ENCODE measurements at regions not wholly inside any gene's neighbourhood (a gene's known extent, or its start where the extent isn't known, plus 50 kb on each side); places are given as distances from the start of the nearest gene placed in this dataset.

DNA sequence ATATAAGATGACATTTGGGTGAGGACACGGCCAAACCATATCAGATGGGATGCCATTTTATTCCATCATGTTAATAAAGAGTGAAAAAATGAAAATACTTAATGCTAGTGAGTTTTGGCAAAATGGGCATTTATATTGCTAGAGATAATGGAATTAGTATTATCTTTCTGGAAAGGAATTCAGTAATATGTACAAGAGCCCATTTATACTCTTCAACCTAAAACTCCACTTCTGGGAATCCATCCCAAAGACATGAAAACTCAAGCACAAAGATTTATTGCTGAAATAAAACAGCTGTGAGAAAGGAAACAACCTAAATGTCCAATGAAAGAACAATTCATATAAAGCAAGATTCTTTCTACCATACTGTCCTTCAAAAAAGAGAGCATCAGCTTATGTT, 96.0 kb upstream of the TMEM168 start:
- ChIA-PET POLR2A (no interaction called here), CTCF (interaction anchor here (1.0 kb wide), 1 partner anchor 9 kb away, joined by 3 read pairs; no protein-coding TSS in a partner anchor)
- DNase-seq: no peak
- Histone ChIP-seq H3K27me3 (replicated peaks in 2 of 5; ENCODE audit: control insufficient read depth in 4 of 5, insufficient read depth in 5 of 5, low read length in 4 of 5) (no peaks in the 10 kb centered on the region), H3K9me3 (ENCODE audit: control extremely low read depth in 1 of 5, control insufficient read depth in 4 of 5, insufficient read depth in 2 of 5, low read depth in 1 of 5, low read length in 4 of 5) (peaks cover 0 to 10% (median 0%) of the 10 kb centered on the region in 5 experiments), H3K27ac (ENCODE audit: insufficient read depth in 1 of 2, low read depth in 1 of 2, low read length in 2 of 2, poor library complexity in 1 of 2, severe bottlenecking in 2 of 2) (no peak overlapping the region), H3K36me3 (ENCODE audit: control insufficient read depth in 4 of 4, insufficient read depth in 4 of 4, low read length in 3 of 4) (peaks cover 0 to 7% (median 0%) of the 10 kb centered on the region in 4 experiments), H3K4me1 (ENCODE audit: control extremely low read depth in 1 of 4, control insufficient read depth in 4 of 4, insufficient read depth in 4 of 4, low read length in 3 of 4) (peaks cover 3 to 40% (median 26%) of the 10 kb centered on the region in 4 experiments), H3K4me3 (ENCODE audit: control insufficient read depth in 1 of 7, extremely low read depth in 1 of 7, insufficient read depth in 4 of 7, low read depth in 2 of 7, low read length in 6 of 7) (no peak overlapping the region)
- 100% methylated on average over 1 of the region's 1 CpG for WGBS (ENCODE audit: insufficient coverage)

DNA sequence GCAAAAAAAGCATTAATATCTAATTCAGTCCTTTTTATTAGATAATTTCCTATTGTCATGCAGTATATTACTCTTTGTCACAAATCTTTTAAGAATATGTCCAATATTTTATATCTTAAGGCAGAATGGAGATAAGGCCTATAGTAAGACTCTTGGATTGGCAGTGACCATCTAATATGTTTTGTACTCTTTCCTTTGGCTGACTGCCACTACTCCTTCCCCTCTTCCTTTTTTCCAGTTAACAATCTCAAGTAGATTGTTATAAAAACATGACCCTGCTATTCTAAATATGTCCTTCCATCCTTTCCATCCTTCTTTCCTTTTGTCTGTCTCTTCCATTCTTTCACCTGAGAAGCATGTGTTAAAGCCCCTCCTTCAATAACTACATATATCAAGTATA, 92.8 kb upstream of the TMEM168 start:
- Histone ChIP-seq H3K4me3 (ENCODE audit: control insufficient read depth in 1 of 7, extremely low read depth in 1 of 7, insufficient read depth in 4 of 7, low read depth in 2 of 7, low read length in 6 of 7) (no peak overlapping the region), H3K9me3 (ENCODE audit: control extremely low read depth in 1 of 5, control insufficient read depth in 4 of 5, insufficient read depth in 2 of 5, low read depth in 1 of 5, low read length in 4 of 5) (peaks cover 0 to 11% (median 0%) of the 10 kb centered on the region in 5 experiments), H3K27me3 (replicated peaks in 2 of 5; ENCODE audit: control insufficient read depth in 4 of 5, insufficient read depth in 5 of 5, low read length in 4 of 5) (no peaks in the 10 kb centered on the region), H3K36me3 (ENCODE audit: control insufficient read depth in 4 of 4, insufficient read depth in 4 of 4, low read length in 3 of 4) (peaks cover 0 to 7% (median 0%) of the 10 kb centered on the region in 4 experiments), H3K27ac (ENCODE audit: insufficient read depth in 1 of 2, low read depth in 1 of 2, low read length in 2 of 2, poor library complexity in 1 of 2, severe bottlenecking in 2 of 2) (no peak overlapping the region), H3K4me1 (ENCODE audit: control extremely low read depth in 1 of 4, control insufficient read depth in 4 of 4, insufficient read depth in 4 of 4, low read length in 3 of 4) (peaks cover 3 to 36% (median 18%) of the 10 kb centered on the region in 4 experiments)
- ChIA-PET POLR2A (no interaction called here), CTCF (interaction anchor here (1.1 kb wide), 1 partner anchor 16 kb away, joined by 4 read pairs; no protein-coding TSS in a partner anchor)
- DNase-seq: peak in 2 of 3 donors; percentile 24 to 35

DNA sequence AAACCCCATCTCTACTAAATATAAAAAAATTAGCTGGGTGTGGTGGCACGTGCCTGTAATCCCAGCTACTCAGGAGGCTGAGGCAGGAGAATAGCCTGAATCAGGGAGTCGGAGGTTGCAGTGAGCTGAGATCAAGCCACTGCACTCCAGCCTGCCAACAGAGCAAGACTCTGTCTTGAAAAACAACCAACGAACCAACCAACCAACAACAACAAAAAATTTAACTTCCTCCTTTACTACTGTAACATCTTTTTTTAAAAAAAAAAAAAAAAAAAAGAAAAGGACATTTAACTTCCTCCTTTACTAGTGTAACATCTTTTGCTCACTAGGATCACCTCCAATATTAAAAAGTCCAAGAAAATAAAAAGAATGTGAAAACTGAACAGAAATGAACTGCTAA, 92.3 kb upstream of the TMEM168 start:
- peaks cover 3 to 34% (median 19%) of the 10 kb centered on the region in 4 experiments for H3K4me1 ChIP-seq (ENCODE audit: control extremely low read depth in 1 of 4, control insufficient read depth in 4 of 4, insufficient read depth in 4 of 4, low read length in 3 of 4)
- no peak overlapping the region for H3K27ac ChIP-seq (ENCODE audit: insufficient read depth in 1 of 2, low read depth in 1 of 2, low read length in 2 of 2, poor library complexity in 1 of 2, severe bottlenecking in 2 of 2)
- H3K9me3 ChIP-seq (ENCODE audit: control extremely low read depth in 1 of 5, control insufficient read depth in 4 of 5, insufficient read depth in 2 of 5, low read depth in 1 of 5, low read length in 4 of 5): peaks cover 1 to 11% (median 3%) of the 10 kb centered on the region in 5 experiments
- POLR2A ChIA-PET: no interaction called here
- CTCF ChIA-PET: interaction anchor here (1.1 to 1.6 kb wide), 2 partner anchors 17 to 20 kb away, joined by 3 to 4 read pairs; no protein-coding TSS in a partner anchor
- peaks cover 0 to 7% (median 4%) of the 10 kb centered on the region in 4 experiments for H3K36me3 ChIP-seq (ENCODE audit: control insufficient read depth in 4 of 4, insufficient read depth in 4 of 4, low read length in 3 of 4)
- no peaks in the 10 kb centered on the region for H3K27me3 ChIP-seq (replicated peaks in 2 of 5; ENCODE audit: control insufficient read depth in 4 of 5, insufficient read depth in 5 of 5, low read length in 4 of 5)
- no peak overlapping the region for H3K4me3 ChIP-seq (ENCODE audit: control insufficient read depth in 1 of 7, extremely low read depth in 1 of 7, insufficient read depth in 4 of 7, low read depth in 2 of 7, low read length in 6 of 7)
- WGBS (ENCODE audit: insufficient coverage): no CpG with 5 or more reads among the region's 3 CpGs
- peak; percentile 32 to 84 (median 77) for DNase-seq

DNA sequence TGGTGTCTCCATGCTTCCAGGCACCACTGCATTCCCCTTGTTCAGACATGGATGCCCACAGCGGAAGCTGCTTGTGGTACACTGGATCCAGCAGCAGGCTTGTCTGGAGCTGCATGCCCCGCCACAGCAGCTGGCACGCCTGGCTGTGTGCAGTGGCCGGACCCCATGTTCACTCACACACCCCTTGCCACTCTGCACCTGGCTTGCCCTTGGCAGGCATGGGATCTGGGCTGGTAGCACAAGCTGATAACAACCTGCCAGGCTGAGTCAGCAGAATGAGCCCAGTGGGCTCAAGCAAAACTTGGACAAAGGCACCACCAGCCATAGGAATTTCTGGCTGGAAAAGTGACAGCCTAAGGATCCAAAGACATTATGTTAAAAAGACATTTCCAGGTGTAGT, 91.8 kb upstream of the TMEM168 start:
- peaks cover 1 to 11% (median 3%) of the 10 kb centered on the region in 5 experiments for H3K9me3 ChIP-seq (ENCODE audit: control extremely low read depth in 1 of 5, control insufficient read depth in 4 of 5, insufficient read depth in 2 of 5, low read depth in 1 of 5, low read length in 4 of 5)
- POLR2A ChIA-PET: no interaction called here
- no CpG with 5 or more reads among the region's 4 CpGs for WGBS (ENCODE audit: insufficient coverage)
- H3K27ac ChIP-seq (ENCODE audit: insufficient read depth in 1 of 2, low read depth in 1 of 2, low read length in 2 of 2, poor library complexity in 1 of 2, severe bottlenecking in 2 of 2): peak overlapping the region in 1 of 2 experiments; percentile 37
- CTCF ChIA-PET: interaction anchor here (1.1 to 1.6 kb wide), 4 partner anchors 11 to 91 kb away, joined by 3 to 4 read pairs (median 3); partner anchors contain the start of gene TMEM168
- peak overlapping the region in 1 of 7 experiments; percentile 40 for H3K4me3 ChIP-seq (ENCODE audit: control insufficient read depth in 1 of 7, extremely low read depth in 1 of 7, insufficient read depth in 4 of 7, low read depth in 2 of 7, low read length in 6 of 7)
- peaks cover 0 to 29% (median 17%) of the 10 kb centered on the region in 4 experiments for H3K4me1 ChIP-seq (ENCODE audit: control extremely low read depth in 1 of 4, control insufficient read depth in 4 of 4, insufficient read depth in 4 of 4, low read length in 3 of 4)
- H3K36me3 ChIP-seq (ENCODE audit: control insufficient read depth in 4 of 4, insufficient read depth in 4 of 4, low read length in 3 of 4): peaks cover 0 to 7% (median 5%) of the 10 kb centered on the region in 4 experiments
- H3K27me3 ChIP-seq (replicated peaks in 2 of 5; ENCODE audit: control insufficient read depth in 4 of 5, insufficient read depth in 5 of 5, low read length in 4 of 5): no peaks in the 10 kb centered on the region
- DNase-seq: peak in 2 of 3 donors; percentile 19 to 43

DNA sequence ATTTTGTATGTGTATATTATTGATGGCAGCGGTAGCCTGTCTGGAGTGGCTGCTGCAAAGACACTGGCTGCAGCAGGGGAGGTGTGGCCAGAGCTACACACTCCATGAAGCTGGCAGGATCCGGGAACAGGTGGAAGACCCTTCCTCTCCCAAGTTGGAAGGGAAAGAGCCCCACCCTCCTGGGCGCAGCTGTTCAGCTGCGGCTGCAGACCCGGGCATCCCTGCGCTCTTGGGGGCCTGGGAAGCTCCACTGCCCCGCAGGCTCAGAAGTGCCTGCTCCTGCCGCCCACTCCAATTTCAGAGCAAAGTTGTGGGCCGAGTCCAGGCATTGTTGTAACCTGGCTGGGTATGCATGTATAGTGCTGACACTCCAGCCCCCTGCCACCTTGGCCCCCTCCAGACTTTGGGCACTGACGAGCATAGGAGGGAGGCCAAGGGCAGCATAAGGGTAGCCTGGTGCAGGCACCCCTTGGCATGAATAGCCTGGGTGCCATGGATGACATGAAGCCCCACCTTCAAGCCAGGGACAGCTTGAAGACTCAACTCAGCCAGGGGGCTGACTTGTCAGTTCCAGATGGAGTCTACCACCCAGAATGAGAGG, 90.7 kb upstream of the TMEM168 start:
- H3K27ac ChIP-seq (ENCODE audit: insufficient read depth in 1 of 2, low read depth in 1 of 2, low read length in 2 of 2, poor library complexity in 1 of 2, severe bottlenecking in 2 of 2): no peak overlapping the region
- over 99% methylated on average over 9 of the region's 10 CpGs for WGBS (ENCODE audit: insufficient coverage)
- H3K4me3 ChIP-seq (ENCODE audit: control insufficient read depth in 1 of 7, extremely low read depth in 1 of 7, insufficient read depth in 4 of 7, low read depth in 2 of 7, low read length in 6 of 7): no peak overlapping the region
- POLR2A ChIA-PET: no interaction called here
- CTCF ChIA-PET: interaction anchor here (1.1 to 1.6 kb wide), 3 partner anchors 10 to 90 kb away, joined by 3 read pairs; partner anchors contain the start of gene TMEM168
- H3K9me3 ChIP-seq (ENCODE audit: control extremely low read depth in 1 of 5, control insufficient read depth in 4 of 5, insufficient read depth in 2 of 5, low read depth in 1 of 5, low read length in 4 of 5): peaks cover 1 to 11% (median 3%) of the 10 kb centered on the region in 5 experiments
- peaks cover 0 to 7% (median 5%) of the 10 kb centered on the region in 4 experiments for H3K36me3 ChIP-seq (ENCODE audit: control insufficient read depth in 4 of 4, insufficient read depth in 4 of 4, low read length in 3 of 4)
- H3K4me1 ChIP-seq (ENCODE audit: control extremely low read depth in 1 of 4, control insufficient read depth in 4 of 4, insufficient read depth in 4 of 4, low read length in 3 of 4): peaks cover 0 to 22% (median 11%) of the 10 kb centered on the region in 4 experiments
- no peaks in the 10 kb centered on the region for H3K27me3 ChIP-seq (replicated peaks in 2 of 5; ENCODE audit: control insufficient read depth in 4 of 5, insufficient read depth in 5 of 5, low read length in 4 of 5)
- no peak for DNase-seq

DNA sequence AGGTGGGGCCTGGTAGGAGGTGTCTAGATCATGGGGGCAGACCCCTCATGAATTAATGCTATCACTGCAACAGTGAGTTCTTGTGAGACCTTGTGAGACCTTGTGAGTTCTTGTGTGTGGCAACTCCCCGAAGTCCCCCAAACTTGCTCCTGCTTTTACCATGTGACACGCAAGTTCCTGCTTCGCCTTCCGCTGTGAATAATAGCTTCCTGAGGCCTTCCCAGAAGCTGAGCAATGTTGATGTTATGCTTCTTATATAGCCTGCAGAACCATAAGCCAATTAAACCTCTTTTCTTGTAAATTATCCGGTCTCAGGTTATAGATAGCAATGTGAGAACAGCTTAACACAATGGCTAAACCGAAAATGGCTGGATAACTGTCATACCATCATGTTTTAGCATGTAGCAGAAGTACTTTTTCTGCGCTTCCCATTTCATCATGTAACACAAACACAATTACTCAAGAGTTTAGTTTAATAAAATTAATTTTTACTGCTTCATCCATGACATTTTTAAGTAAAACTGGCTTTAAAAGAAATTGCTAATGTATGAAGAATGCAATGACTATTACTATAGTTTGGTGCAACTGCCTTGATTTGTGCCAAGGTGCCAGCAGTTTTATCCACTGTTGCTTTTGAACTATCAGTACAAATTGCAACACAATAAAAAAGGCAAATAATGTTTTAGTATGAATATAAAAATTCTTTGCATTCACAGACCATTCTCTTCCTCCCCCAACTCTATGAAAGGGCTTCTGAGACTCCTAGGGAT, 87.7 kb upstream of the TMEM168 start:
- no peaks in the 10 kb centered on the region for H3K27me3 ChIP-seq (replicated peaks in 2 of 5; ENCODE audit: control insufficient read depth in 4 of 5, insufficient read depth in 5 of 5, low read length in 4 of 5)
- peak in 1 of 3 donors; percentile 11 for DNase-seq
- H3K4me3 ChIP-seq (ENCODE audit: control insufficient read depth in 1 of 7, extremely low read depth in 1 of 7, insufficient read depth in 4 of 7, low read depth in 2 of 7, low read length in 6 of 7): no peak overlapping the region
- peaks cover 0 to 19% (median 11%) of the 10 kb centered on the region in 4 experiments for H3K4me1 ChIP-seq (ENCODE audit: control extremely low read depth in 1 of 4, control insufficient read depth in 4 of 4, insufficient read depth in 4 of 4, low read length in 3 of 4)
- ChIA-PET CTCF (interaction anchor here (1.7 kb wide), 1 partner anchor 8 kb away, joined by 5 read pairs; no protein-coding TSS in a partner anchor), POLR2A (no interaction called here)
- H3K27ac ChIP-seq (ENCODE audit: insufficient read depth in 1 of 2, low read depth in 1 of 2, low read length in 2 of 2, poor library complexity in 1 of 2, severe bottlenecking in 2 of 2): no peak overlapping the region
- H3K36me3 ChIP-seq (ENCODE audit: control insufficient read depth in 4 of 4, insufficient read depth in 4 of 4, low read length in 3 of 4): peaks cover 0 to 5% (median 4%) of the 10 kb centered on the region in 4 experiments
- 90% methylated on average over 6 of the region's 7 CpGs for WGBS (ENCODE audit: insufficient coverage)
- peaks cover 0 to 3% (median 3%) of the 10 kb centered on the region in 5 experiments for H3K9me3 ChIP-seq (ENCODE audit: control extremely low read depth in 1 of 5, control insufficient read depth in 4 of 5, insufficient read depth in 2 of 5, low read depth in 1 of 5, low read length in 4 of 5)

All from common myeloid progenitor, CD34-positive (primary cell).